Mucosa of gallbladder (tissue), 1 donor: ENCODE measurements at regions not wholly inside any gene's neighbourhood (a gene's known extent, or its start where the extent isn't known, plus 50 kb on each side); places are given as distances from the start of the nearest gene placed in this dataset.
A peak's percentile ranks its signal among the peaks of the same experiment; 100 is the strongest.

ENCODE experiments used
- DNase-seq: peaks from one replicate; pipeline ENCODE4 v3.0.0-alpha.2; 2020; ENCODE audit warnings: low spot score
- donor health status: DM: no; HTN: no; CAD: no.

DNA sequence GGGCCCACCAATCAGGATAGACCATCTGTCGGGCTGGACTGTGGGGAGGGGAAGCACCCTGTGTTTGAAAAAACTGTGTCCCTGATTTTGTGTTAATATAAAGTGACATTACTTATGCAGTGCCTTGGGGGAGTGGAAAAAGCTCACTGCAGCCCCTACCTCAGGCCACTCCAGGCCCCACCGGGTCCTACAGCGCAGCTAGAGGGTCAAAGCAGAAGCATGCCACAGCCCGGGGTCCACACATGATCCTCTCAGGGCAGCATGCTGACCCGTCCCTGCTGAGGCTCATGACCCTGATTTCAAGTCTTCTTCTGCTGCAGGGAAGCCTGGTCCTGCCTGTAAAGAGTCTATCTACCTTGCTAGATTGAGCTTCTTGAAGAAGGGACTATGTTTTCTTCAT is 133.0 kb upstream of the PLCB4 start:
- DNase-seq, result no peak

GRCh38 chr20:8938532-8938931 is 130.4 kb upstream of the PLCB4 start:
- DNase-seq, result no peak

DNA sequence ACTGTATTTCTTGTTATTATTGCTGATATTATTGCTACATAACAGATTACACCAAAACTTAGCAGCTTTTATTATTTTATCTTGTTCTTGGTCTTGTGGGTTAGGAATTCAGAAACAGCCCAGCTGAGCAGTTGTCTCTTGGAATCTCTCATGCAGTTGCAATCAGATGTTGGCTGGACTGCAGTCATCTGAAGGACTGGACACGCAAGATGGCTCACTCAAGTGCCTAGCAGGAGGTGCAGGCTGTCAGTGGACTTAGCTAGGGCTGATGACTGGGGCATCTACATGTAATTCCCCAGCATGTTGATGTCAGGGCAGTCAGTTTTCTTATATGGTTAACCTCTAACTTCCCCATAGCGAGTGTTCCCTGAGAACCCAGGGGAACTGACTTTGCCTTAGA is 128.6 kb upstream of the PLCB4 start:
- DNase-seq, result no peak

DNA sequence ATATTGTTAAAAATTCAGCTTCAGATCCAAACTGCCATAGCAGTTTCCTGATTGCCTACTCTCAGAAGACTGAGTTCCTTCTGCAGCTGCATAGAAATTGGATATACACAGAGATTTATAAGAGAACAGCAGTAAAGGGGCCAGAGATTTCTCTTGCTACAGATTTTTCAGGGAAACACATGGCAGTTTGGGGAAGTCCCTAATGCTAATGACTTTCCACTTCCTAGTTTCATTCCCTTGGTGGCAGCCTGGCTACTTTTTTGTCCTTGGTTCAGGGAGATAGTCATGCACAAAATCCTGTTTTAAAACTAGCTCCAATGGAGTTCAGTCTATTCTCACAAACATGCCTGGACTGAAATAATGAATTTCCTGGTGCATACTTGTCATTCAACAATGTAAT is 125.3 kb upstream of the PLCB4 start:
- DNase-seq, result no peak

GRCh38 chr20:8946036-8946940 is 122.6 kb upstream of the PLCB4 start:
- DNase-seq, result peak; percentile 11

- no peak for DNase-seq
Measured at GRCh38 chr20:8948442-8949020, 120.4 kb upstream of the PLCB4 start.

DNA sequence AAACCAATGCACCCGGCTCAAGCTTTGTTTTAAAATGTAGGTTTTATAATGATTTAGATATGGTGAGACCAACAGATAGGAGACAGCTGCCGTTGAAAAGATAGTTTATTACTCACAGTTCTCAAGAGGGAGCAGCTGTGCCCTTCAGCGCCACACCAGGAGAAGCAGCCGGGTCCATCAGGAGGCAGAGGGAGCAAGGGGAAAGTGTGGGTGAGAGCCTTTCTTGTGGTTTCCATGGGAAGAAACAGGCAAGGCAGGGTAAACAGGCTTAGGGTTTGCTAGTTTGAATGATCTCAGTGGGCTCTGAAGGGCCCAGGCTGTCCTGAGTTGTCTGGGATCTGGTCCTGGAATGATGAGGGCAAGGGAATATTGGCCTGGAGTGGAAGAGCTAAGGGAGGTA is 117.7 kb upstream of the PLCB4 start:
- DNase-seq, result no peak

GRCh38 chr20:8952721-8953120 is 116.2 kb upstream of the PLCB4 start:
- no peak for DNase-seq

DNA sequence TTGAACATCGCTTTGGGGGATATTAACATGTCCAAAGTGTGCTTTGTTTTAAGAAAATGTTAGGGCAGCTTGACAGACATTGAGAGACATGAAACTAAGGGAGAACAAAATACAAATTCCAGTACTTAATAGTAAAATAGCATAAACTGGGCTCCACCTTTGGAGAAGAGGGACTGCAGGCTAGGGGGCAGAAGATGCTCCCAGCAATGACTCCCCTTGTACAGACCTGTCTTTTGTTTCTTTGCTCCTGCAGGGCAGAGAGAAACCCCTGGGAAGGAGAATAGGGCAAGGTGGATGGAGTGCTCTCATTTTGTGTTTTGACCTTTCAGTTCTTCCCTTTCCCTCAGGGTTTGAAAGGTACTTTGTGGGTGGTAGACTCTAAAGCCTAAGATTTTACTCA is 115.6 kb upstream of the PLCB4 start:
- no peak for DNase-seq

DNA sequence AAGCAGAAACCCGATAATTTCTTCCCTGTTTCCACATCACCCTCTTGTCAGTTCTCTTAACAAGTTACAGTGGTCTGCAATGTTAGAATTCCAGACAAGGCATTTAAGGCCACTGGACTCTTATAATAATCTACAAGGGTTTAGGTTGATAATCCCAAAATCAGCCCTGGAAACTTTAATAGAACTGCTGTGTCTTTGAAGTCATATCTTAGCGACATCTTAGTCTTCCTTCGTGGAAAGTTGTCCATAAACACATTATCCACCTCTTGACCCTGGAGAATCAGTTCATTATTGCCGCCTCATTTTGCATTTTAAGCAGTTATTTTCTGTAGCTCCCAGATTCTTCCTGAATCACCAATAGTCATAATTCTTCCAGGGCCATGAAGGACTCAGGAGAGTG is 108.6 kb upstream of the PLCB4 start:
- no peak for DNase-seq

DNA sequence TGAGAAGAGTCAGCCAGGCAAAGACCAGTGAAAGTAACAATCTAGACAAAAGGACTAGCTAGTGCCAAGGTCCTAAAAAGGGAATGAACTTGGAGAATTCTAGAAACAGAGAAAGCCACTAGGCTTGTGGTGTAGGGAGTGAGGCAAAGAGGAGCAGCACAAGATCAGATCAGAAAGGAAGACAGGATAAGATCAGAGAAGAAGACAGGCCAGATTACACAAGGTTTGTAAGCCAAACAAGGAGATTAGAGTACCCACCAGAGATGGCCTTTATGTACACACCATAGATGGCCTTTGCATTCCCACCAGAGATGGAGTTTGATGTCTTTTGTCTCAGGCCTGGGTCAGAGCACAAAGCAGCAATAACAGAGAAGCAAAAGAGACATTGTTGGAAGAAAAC is 105.6 kb upstream of the PLCB4 start:
- no peak for DNase-seq

GRCh38 chr20:8964959-8965562 is 103.8 kb upstream of the PLCB4 start:
- no peak for DNase-seq

- no peak for DNase-seq
Measured at GRCh38 chr20:8967641-8968245, 101.1 kb upstream of the PLCB4 start.

GRCh38 chr20:8969146-8969583 is 99.7 kb upstream of the PLCB4 start:
- no peak for DNase-seq

- no peak for DNase-seq
Measured at GRCh38 chr20:8971669-8972316, 97.1 kb upstream of the PLCB4 start.

GRCh38 chr20:8972963-8973705 is 95.8 kb upstream of the PLCB4 start:
- no peak for DNase-seq

DNA sequence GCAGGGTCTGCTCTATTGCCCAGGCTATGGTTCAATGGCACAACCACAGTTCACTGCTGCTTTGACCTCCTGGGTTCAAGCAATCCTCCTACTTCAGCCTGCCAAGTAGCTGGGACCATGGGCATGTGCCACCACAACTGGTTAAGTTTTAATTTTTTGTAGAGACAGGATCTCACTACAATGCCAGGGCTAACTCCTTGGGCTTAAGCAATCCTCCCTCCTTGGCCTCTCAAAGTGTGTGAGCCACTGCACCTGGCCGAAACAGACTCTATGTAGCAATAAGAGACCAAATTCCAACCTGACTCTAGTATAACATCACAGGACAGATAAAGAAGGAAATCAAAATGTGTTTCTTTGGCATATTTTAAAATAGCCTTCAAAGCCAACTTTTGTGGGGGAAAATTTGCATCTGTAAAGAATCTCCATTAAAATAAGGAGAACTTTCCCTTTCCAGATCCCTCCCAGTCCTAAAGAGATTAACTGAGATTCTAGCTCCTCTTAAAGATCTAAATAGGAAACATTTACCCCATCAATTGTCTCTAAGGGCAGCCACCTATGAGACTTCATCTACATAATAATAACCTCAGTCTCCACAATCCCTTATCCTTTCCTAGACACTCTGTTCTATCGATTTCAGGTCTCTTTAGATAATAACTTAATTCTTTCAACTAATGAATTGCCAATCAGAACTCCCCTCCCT is 94.7 kb upstream of the PLCB4 start:
- DNase-seq, result no peak

DNA sequence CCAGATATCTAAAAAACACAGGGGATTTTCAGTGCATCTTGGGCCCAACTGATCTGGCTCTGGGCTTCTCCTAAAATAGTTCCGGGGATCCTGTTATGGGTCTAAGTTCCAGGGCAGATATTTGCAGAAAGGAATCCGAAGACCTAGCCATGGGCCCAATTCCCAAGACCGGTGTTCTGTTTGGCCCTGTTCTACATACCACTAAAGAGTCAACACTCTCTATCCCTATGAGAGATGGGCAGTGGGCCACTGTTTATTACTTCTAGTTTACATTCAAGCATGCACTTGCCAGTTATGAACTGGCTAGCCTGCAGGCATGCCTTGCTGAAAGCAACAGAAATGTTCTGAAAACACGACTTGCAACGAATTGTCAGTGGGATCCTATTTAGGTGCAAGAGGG is 87.4 kb upstream of the PLCB4 start:
- DNase-seq, result peak; percentile 21

- no peak for DNase-seq
Measured at GRCh38 chr20:8983478-8984345, 85.2 kb upstream of the PLCB4 start.

GRCh38 chr20:8986631-8987030 is 82.3 kb upstream of the PLCB4 start:
- DNase-seq, result no peak
